Left colon (tissue), 2 donors: ENCODE measurements at regions not wholly inside any gene's neighbourhood (a gene's known extent, or its start where the extent isn't known, plus 50 kb on each side); places are given as distances from the start of the nearest gene placed in this dataset.

ENCODE experiments used
- ATAC-seq: fragments of 200-7000 bp; cut with Tn5 transposase; one replicate; pipeline ENCODE4 v1.9.1; 2020; ENCODE audit warnings: mild to moderate bottlenecking, moderate library complexity
- DNase-seq, 2 donors: peaks; one replicate each; pipeline ENCODE4 v3.0.0-alpha.2; 2020
- intact Hi-C, 2 donors: fragments of 100-400 bp; cut with DNase I in 1 of 2; cut with micrococcal nuclease in 1 of 2; formaldehyde crosslinking; loops; one replicate each; pipeline versions ENCODE4 v1.11.2 to v1.14.0; 2022; cut with DNase I, micrococcal nuclease
- donor health status: DM: no; HTN: no; CAD: no.
- donor health status: DM: yes; HTN: yes; CAD: no.

DNA sequence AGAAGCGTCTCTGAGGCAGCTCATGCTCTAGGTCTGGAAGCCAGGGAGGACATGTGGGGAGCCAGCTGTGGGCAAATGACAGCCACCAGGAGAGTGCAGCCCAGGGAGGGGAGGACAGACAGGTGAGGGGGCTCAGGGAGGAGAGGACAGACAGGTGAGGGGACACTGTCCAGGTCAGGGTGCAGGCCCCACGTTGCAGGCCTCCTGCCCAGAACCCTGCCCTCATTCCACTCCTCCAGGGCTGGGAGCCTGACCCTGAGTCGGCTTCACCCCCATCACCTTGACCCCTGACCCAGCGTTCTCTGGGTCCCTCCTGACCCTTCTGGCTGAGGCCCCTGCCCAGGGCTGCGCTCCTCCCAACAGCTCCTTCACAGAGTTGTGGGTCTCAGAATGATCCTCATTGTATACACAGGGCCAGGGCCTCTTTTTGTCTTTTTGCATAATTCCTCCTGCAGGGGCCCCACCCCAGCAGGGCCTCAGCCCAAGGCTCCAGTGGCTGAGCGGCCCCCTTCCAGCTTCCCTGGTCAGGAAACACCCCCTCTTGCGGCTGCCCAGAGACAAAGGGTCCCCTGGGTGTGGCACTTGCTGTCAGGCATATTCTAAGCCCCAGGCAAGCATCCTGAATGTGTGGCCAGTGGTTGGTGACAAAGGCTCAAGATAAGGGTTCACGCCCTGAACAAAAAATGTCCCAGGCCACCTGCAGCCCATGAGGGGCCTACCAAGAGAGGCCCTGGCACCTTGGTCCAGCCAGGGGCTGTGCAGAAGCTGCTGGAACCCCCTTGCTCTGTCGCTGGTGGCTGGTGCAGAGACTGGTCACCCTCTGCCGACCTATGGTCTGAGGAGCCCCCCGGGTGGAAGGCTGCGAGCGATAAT lies 853.0 kb downstream of the BRD1 start:
- intact Hi-C loops: no loop called here
- no peak for ATAC-seq
- DNase-seq: no peak

- intact Hi-C loops: no loop called here
- DNase-seq (no peak), ATAC-seq (no peak)
Measured at GRCh38 chr22:48973694-48974041, 854.0 kb downstream of the BRD1 start.

- ATAC-seq (no peak), DNase-seq (no peak)
- intact Hi-C loops: no loop called here
Measured at GRCh38 chr22:48972979-48973693, 854.5 kb downstream of the BRD1 start.

- intact Hi-C loops: no loop called here
- peak; percentile 94 for ATAC-seq
- peak in 1 of 2 donors; percentile 38 for DNase-seq
Measured at GRCh38 chr22:48968201-48968959, 859.3 kb downstream of the BRD1 start.

DNA sequence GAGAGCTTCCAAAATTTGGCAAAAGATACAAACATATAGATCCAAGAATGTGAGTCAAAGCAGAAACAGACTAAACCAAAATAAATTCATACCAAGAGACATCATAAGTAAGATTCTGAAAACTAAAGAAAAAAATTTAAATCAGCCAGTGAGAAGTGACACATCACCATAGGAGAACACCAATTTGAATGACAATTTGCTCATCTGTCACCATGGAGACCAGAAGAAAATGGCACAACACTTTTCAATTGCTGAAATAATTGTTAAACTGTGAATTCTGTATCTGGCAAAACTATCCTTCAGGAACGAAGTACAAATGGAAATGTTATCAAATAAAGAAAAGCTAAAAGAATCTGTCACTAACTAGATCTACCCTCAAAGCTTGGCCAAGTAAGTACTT lies 864.3 kb downstream of the BRD1 start:
- intact Hi-C loops: no loop called here
- ATAC-seq: no peak

GRCh38 chr22:48961705-48962104 lies 866.0 kb downstream of the BRD1 start:
- ATAC-seq (no peak), DNase-seq (no peak)
- intact Hi-C loops: no loop called here

More for the DNA sequence above, 864.3 kb downstream of the BRD1 start:
- no peak for DNase-seq

- DNase-seq (no peak), ATAC-seq (no peak)
- intact Hi-C loops: no loop called here
Measured at GRCh38 chr22:48960980-48961660, 866.6 kb downstream of the BRD1 start.

GRCh38 chr22:48960576-48960975 lies 867.1 kb downstream of the BRD1 start:
- ATAC-seq (no peak), DNase-seq (no peak)
- intact Hi-C loops: no loop called here

GRCh38 chr22:48959496-48959895 lies 868.2 kb downstream of the BRD1 start:
- intact Hi-C loops: no loop called here
- no peak for DNase-seq
- no peak for ATAC-seq

DNA sequence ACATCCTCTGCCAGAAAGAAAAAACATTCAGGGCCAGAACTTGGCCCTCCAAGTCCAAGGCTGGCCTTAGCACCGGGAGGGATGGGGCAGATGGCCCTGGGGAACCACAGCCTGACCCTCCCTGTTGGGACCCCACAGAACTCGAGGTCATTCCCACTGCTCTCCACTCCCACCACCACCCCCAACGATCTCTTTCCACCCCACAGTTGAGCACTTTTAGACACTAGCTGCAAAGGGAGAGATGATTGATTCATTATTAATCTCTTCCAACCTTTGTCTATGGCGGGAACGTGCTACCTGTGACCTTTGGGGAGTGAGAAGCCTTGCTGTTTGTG lies 869.7 kb downstream of the BRD1 start:
- no peak for ATAC-seq
- no peak for DNase-seq
- intact Hi-C loops: no loop called here

DNA sequence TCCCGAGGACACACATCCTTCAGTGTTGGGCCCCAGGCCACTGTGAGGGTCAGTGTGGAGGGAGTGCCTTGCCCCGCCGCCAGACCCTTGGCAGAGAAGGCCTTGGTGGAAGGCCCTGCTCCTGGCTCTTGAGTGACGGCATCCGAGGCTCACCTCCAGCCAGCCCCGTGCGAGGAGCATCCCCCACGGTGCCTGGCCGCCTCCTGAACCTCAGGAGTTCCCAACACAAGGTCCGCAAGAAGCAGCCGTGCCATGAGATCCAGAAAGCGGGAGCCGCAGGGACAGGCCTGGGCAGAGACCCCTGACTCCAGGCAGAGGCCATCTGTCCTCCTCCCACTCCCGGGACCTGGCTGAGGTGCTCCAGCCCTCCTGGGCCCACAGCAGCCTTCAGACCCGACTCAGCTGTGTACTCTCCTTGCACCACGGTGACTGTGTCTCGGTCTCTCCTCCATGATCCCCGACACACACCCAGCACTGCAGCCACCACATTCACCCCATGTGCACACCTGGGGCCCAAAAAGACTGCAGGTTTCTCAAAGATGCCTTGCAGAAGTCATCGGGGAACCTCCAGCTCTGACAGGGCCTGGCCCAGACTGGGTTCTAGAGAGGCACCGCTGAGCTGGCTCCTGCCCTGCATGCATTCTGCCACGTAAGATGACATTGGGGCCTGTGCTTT lies 870.2 kb downstream of the BRD1 start:
- intact Hi-C loops: no loop called here
- ATAC-seq: no peak

DNA sequence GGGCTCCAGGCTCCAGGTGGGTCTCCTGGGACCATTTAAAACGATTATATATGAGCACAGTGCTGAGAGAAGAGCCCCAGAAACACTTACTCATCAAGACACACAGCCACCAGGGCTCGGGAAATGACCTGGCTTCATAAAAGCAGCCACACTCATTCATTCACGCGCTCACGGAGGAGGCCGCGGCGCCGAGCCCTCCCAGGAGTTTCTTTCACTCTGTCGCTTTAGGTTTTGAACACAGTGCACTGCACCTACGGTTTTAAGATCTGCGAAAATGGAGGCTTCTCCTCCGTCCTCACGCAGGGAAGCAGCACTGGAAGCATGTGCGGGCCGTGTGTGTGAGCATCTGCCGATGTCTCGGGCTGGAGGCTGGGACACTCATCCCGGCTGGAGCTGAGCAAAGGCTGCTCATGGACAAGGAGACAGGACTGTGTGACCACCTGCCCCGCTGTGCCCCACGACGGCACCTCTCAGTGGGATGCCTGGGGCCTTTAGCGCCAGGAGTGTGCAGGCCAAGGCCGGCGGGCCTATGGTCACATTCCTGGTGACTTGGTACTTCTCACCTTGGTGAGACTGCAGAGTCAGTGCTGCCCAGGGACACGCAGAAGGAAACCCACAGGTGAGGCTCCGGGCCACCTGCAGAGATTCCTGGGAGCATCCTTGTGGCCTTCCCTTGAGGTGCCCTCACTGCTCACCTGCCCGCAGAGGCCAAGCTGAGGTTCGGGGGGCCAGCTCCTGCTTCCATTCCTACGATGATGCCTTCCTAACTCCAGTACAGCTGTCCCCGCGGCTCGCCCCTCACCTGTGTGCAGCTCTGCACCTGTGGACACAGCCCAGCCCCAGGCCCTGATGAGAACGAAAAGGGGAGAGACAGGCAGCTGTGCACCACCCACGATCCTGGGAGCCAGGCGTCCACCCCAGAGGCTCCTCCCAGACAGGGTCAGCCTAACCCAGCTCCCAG lies 872.0 kb downstream of the BRD1 start:
- ATAC-seq (no peak), DNase-seq (no peak)
- intact Hi-C loops: no loop called here

More for the DNA sequence above, 870.2 kb downstream of the BRD1 start:
- no peak for DNase-seq

DNA sequence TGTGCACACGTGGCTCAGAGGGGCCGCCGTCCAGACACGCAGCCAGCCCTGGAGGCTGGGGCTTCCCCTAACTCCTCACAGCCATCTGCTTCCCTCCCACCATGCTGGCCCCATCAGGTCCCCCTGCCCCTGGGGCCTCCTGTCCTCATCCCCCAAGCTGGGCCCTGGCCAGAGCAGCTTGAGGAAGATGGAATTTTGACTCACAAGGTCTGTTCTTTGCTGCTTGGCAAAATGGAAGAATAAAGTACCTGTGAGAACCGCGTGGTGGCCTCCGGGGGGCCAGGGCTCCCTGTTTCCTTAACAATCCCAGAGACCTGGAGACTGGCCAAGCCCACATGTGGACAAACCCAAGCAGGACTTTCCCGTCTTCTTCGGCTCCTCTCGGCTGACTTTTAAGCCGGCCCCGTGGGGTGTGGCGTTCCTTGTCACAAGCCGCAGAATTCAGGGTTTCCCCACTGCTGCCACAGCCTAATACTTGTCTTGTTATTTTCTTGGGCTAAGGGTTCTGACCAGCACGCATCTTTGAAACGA lies 872.8 kb downstream of the BRD1 start:
- intact Hi-C loops: no loop called here
- DNase-seq (no peak), ATAC-seq (no peak)

DNA sequence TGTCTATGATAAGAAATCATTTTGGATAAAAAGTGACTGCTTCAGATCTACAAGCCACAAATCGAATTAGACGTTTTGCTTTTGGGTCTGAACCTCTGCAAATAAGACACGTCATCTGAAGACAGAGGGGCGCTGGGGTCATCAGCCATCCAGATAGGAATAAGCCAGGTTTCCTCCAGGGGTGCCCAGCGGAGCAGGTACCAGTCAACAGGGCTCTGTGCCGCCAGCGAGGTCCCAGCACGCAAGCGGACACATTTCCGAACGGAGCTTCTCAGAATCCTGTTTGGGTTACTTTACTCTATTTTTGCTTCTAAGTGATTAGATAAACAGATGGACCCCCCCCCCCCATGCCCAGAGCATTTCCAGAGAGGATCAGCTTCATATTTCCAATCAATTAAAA lies 873.8 kb downstream of the BRD1 start:
- DNase-seq: no peak
- intact Hi-C loops: no loop called here
- no peak for ATAC-seq

GRCh38 chr22:48953103-48953720 lies 874.5 kb downstream of the BRD1 start:
- no peak for ATAC-seq
- intact Hi-C loops: no loop called here
- no peak for DNase-seq

DNA sequence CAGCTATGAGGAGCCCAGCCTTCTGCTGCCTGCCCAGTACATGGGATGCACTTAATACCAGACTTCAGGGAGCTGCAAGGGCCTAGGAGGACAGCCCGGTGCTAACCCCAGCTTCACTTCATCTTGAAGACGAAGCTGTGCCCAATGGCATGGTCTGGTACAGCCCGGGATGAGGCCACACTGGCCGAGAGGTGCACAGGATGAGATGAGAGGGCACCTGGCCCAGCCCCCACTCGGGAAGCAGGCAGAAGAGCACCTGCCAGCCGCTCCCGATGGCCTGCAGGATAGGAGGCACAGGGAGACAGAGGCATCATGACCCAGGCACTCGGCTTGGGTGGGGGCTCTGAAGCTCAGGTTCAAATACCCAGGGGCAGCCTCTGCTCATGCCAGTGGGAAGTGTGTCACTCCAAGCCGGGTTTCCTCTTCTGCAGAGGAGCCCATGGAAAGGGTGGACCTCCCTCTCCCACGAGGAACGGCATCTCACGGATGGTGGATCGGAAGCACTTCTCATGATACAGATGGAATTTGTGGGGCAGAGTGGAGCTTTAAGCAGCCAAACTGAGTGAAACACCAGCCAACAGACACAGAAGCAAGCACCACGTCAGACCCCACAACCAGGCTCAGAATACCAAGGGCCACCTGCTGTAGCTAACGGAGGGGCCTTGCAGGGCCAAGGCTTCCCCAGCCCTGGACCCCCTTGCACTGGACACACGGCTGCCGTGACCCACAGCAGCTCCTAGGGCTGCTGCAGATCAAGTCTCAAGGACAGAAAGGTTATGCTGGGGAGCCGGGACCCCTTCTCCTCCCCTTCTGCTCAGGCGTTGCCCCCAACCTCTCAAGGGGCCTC lies 875.2 kb downstream of the BRD1 start:
- no peak for ATAC-seq
- intact Hi-C loops: no loop called here
- no peak for DNase-seq
